Upper lobe of left lung (tissue), 6 donors: ENCODE measurements at regions not wholly inside any gene's neighbourhood (a gene's known extent, or its start where the extent isn't known, plus 50 kb on each side); places are given as distances from the start of the nearest gene placed in this dataset.

Source experiments
- ATAC-seq, 2 donors: fragments of 200-7000 bp; cut with Tn5 transposase; one replicate each; pipeline ENCODE4 v1.9.1; 2022; ENCODE audit warnings: mild to moderate bottlenecking in 2 of 2, moderate library complexity in 2 of 2; ENCODE audit not compliant: low FRiP score in 2 of 2
- DNase-seq, 2 donors: peaks; one replicate each; pipeline ENCODE4 v3.0.0-alpha.2; 2019 to 2020
- H3K27ac ChIP-seq, 4 donors: fragments of 200-600 bp; sonication (generic); one replicate each; pipeline ENCODE4 v1.5.1; 2016 to 2019
- H3K27me3 ChIP-seq, 4 donors: fragments of 200-600 bp; sonication (generic); one replicate each; pipeline ENCODE4 v1.5.1; 2017 to 2019
- H3K36me3 ChIP-seq, 4 donors: fragments of 200-600 bp; sonication (generic); one replicate each; pipeline ENCODE4 v1.5.1; 2016 to 2019
- H3K4me1 ChIP-seq, 4 donors: fragments of 200-600 bp; sonication (generic); one replicate each; pipeline ENCODE4 v1.5.1; 2018 to 2019
- H3K4me3 ChIP-seq, 4 donors: fragments of 200-600 bp; sonication (generic); one replicate each; pipeline ENCODE4 v1.5.1; 2017 to 2019; ENCODE audit warnings: mild to moderate bottlenecking in 2 of 4, moderate library complexity in 1 of 4
- H3K9me3 ChIP-seq, 4 donors: fragments of 200-600 bp; sonication (generic); one replicate each; pipeline ENCODE4 v1.5.1; 2018 to 2019
- CTCF ChIP-seq, 6 experiments: fragments of 450-650 bp in 4 of 6; fragments of 200-600 bp in 2 of 6; sonication (generic) in 2 of 6; IDR thresholded peaks; one replicate each; pipeline ENCODE4 v1.5.1; 2016 to 2019; ENCODE audit warnings: antibody characterized with exemption in 6 of 6
- EP300 ChIP-seq, 4 donors: sonication (generic); formaldehyde crosslinking; IDR thresholded peaks; one replicate each; pipeline ENCODE4 v1.5.1; 2017; ENCODE audit warnings: antibody characterized with exemption in 4 of 4, control low read depth in 2 of 4
- POLR2A ChIP-seq, 4 donors: fragments of 450-650 bp; IDR thresholded peaks; one replicate each; pipeline ENCODE4 v1.5.1; 2016 to 2017; ENCODE audit warnings: antibody characterized with exemption in 4 of 4, mild to moderate bottlenecking in 2 of 4
- POLR2AphosphoS5 ChIP-seq, 2 donors: sonication (generic); formaldehyde crosslinking; IDR thresholded peaks; one replicate each; pipeline ENCODE4 v1.5.1; 2017; ENCODE audit warnings: antibody characterized with exemption in 2 of 2
- WGBS, 2 donors: methylation state at CpG; one replicate each; pipeline ENCODE4 v1.1.5; 2017 to 2018; 5-methylcytosine and 5-hydroxymethylcytosine counted together
- donor health status: DM: no; HTN: no; CAD: no; lungs with moderate emphysema.
- donor health status: DM: no; HTN: yes; CAD: no; lungs with severe emphysema.

DNA sequence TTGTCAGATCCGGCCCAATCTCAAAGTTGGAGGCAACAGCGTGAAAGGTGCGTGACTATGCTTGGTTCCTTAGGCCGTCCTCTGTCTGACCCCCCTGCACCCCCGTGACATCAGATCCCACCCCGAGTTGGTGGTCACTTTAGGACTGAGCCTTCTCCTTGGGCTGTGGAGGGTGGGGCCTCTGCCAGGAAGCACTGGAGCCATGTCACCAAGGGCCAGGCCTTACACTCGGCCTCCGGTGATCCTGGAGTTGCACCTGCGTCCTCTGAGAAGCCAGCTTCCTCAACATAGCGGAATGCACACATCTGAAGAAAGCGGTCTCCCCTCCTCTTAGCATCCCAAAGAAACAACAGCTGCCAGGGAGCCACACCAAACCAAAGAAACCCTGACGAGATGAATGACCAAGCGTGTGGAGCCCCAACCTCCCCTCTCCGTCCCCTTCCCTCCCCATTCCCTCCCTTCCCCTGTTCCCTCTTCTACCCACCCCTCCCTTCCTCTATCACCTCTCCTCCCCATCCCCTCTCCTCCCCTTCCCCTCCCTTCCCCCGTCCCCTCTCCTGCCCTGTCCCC, 182.6 kb downstream of the TTLL2 start:
- no peaks in the 10 kb centered on the region for H3K27me3 ChIP-seq
- ATAC-seq = no peak
- no peaks in the 10 kb centered on the region for H3K9me3 ChIP-seq
- H3K4me3 ChIP-seq = no peak overlapping the region
- 86 to 87% methylated on average over 14 to 15 of the region's 15 CpGs for WGBS, 2 donors
- H3K4me1 ChIP-seq = peaks cover 0 to 6% (median 4%) of the 10 kb centered on the region in 4 donors
- H3K36me3 ChIP-seq = no peaks in the 10 kb centered on the region
- DNase-seq = no peak
- no peak for TF ChIP-seq POLR2A (IDR thresholded peaks at IDR 0.05)
- no peak for TF ChIP-seq EP300 (IDR thresholded peaks at IDR 0.05)
- no peak overlapping the region for H3K27ac ChIP-seq

DNA sequence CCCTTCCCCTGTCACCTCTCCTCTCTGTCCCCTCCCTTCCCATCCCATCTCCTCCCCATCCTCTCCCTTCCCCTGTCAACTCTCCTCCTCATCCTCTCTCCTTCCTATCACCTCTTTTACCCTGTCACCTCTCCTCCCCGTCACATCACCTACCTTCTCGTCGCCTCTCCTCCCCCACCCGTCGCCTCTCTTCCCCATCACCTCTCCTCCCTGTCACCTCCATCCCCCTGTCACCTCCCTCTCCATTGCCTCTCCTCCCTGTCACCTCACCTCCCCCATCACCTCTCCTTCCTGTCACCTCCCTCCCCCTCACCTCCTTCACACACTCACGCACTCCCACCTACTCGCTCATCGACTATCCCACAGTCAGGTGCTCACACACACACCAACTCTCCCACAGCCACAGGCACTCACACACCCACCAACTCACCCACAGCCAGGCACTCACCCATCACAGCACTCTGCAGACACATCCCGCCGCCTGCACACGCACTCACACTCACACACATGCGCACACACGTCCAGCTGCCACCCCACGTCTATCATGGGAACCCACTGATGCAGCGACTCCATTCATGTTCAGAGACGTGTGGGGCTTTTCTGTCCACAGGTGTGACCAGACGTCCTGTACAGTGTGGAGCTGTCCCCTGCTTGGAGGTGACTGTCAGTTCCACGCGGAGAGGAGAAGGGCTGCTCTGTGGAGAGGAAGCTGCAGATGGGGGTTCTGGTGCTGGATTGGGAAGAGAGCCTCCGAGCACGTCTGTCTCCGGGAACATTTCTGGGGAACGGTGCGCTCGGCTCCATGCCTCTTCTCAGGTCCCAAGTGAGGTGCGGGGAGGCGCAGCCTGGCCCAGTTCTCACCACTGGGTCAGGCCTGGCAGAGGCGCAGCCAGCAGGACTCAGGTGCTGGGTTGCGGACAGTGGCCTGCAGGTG, 184.3 kb downstream of the TTLL2 start:
- peaks cover 0 to 6% (median 4%) of the 10 kb centered on the region in 4 donors for H3K4me1 ChIP-seq
- H3K27ac ChIP-seq = no peak overlapping the region
- no peak overlapping the region for H3K4me3 ChIP-seq
- no peaks in the 10 kb centered on the region for H3K27me3 ChIP-seq
- H3K9me3 ChIP-seq = no peaks in the 10 kb centered on the region
- H3K36me3 ChIP-seq = no peaks in the 10 kb centered on the region
- DNase-seq (no peak), ATAC-seq (no peak)
- 82 to 86% methylated on average over 19 to 28 of the region's 29 CpGs for WGBS, 2 donors
- no peak for TF ChIP-seq EP300 (IDR thresholded peaks at IDR 0.05)
- TF ChIP-seq POLR2AphosphoS5 (IDR thresholded peaks at IDR 0.05) = no peak
- no peak for TF ChIP-seq CTCF (IDR thresholded peaks at IDR 0.05)
- no peak for TF ChIP-seq POLR2A (IDR thresholded peaks at IDR 0.05)

DNA sequence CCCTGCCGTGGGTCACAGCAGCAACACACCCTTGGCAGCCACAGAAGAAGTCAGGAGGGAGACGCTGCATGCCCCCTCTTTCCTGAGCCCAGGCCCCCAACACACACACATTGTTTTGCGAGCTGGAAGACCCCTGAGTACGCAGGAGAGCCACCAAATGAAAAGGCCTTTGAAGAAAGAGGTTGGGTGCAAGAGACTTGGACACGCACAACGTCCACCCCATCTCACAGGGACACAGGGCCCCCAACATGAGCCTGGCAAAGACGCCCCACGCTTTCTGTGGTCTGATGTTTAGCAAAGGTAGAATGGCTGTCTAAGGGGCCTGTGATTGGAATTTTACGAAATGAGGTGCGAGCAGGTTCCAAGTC, 185.0 kb downstream of the TTLL2 start:
- TF ChIP-seq CTCF (IDR thresholded peaks at IDR 0.05) (no peak), EP300 (IDR thresholded peaks at IDR 0.05) (no peak), POLR2A (IDR thresholded peaks at IDR 0.05) (no peak), POLR2AphosphoS5 (IDR thresholded peaks at IDR 0.05) (no peak)
- no peak overlapping the region for H3K4me3 ChIP-seq
- H3K27ac ChIP-seq = no peak overlapping the region
- H3K4me1 ChIP-seq = peaks cover 0 to 6% (median 4%) of the 10 kb centered on the region in 4 donors
- no peak for DNase-seq
- no peaks in the 10 kb centered on the region for H3K9me3 ChIP-seq
- H3K27me3 ChIP-seq = no peaks in the 10 kb centered on the region
- no peaks in the 10 kb centered on the region for H3K36me3 ChIP-seq
- ATAC-seq = no peak
- 86 to 94% methylated on average over 9 to 10 of the region's 10 CpGs for WGBS, 2 donors

- WGBS, 2 donors = 80 to 82% methylated on average over 11 of the region's 11 CpGs
- no peak for ATAC-seq
These were observed 185.8 kb downstream of the TTLL2 start for GRCh38 chr6:167510648-167511047.

More at GRCh38 chr6:167510648-167511047, 185.8 kb downstream of the TTLL2 start:
- no peak for DNase-seq
- TF ChIP-seq CTCF (IDR thresholded peaks at IDR 0.05) (no peak), POLR2AphosphoS5 (IDR thresholded peaks at IDR 0.05) (no peak), EP300 (IDR thresholded peaks at IDR 0.05) (no peak), POLR2A (IDR thresholded peaks at IDR 0.05) (no peak)
- Histone ChIP-seq H3K4me1 (peaks cover 0 to 6% (median 4%) of the 10 kb centered on the region in 4 donors), H3K27ac (no peak overlapping the region), H3K4me3 (no peak overlapping the region), H3K36me3 (no peaks in the 10 kb centered on the region), H3K9me3 (no peaks in the 10 kb centered on the region), H3K27me3 (no peaks in the 10 kb centered on the region)
